Activated T-cell treated with anti-CD3 and anti-CD28 coated beads, Interleukin-2, amount 50 U/mL, for 48 hours (primary cell): ENCODE measurements at regions not wholly inside any gene's neighbourhood (a gene's known extent, or its start where the extent isn't known, plus 50 kb on each side); places are given as distances from the start of the nearest gene placed in this dataset.

Source experiments
- DNase-seq, 2 experiments: peaks; one replicate each; pipeline ENCODE4 v3.0.0-alpha.2; 2020

DNA sequence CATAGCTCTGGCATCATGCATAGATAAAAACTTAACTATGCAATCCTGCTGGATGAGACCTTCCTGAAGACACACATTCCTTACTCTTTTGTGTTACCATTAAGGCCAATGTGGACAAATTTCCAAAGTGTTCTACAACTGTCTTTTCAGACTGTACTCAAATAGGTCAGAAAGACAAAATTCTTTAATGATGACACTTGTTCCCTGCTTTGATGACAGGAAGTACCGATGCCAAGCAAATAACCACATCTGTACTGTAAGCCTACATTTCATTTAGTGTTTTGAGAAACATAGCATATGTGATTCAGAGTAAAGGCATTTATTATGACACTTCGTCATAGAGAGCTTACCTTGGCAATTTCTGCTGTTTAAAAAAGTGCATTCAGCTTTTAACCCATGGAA is 55.0 kb downstream of the PMAIP1 start:
- no peak for DNase-seq

DNA sequence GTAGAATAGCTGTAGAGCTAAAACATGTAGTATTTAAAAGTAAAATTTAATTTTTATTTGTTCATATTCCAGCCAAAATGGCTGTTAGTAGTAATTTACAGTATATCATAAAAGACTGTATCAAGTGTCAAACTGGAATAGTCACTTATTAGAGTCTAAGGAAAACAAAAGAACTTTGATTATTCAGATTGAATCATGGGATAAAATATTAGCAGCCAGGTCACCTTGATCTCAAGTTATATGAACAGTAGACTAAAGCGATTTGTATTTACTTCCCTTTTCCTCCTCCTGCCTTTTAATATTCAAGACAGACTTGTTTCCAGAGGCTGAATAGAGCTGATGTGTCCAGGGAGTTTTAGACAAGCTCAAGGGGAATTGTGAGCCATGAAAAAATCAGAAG is 54.4 kb downstream of the PMAIP1 start:
- no peak for DNase-seq
